ENCODE measurements at regions not wholly inside any gene's neighbourhood (a gene's known extent, or its start where the extent isn't known, plus 50 kb on each side); places are given as distances from the start of the nearest gene placed in this dataset.
"Not testable (repeated sequence)": the region's sequence is repeated elsewhere in the genome, so short reads cannot be mapped to it uniquely, and the experiment has no call there.

- no peak overlapping the region for H3K4me3 ChIP-seq (ENCODE audit: low read depth, low read length)
- no peak for DNase-seq (ENCODE audit: low read depth)
- TF ChIP-seq CTCF (IDR thresholded peaks at IDR 0.05; ENCODE audit: low read depth, low read length, missing control alignments), result no peak
These were observed 137.5 kb downstream of the ZFP64 start for GRCh38 chr20:52054123-52054522.

GRCh38 chr20:52049001-52049731, 142.4 kb downstream of the ZFP64 start:
- TF ChIP-seq CTCF (IDR thresholded peaks at IDR 0.05; ENCODE audit: low read depth, low read length, missing control alignments), result no peak
- no peak overlapping the region for H3K4me3 ChIP-seq (ENCODE audit: low read depth, low read length)
- DNase-seq (ENCODE audit: low read depth), result no peak

GRCh38 chr20:52047811-52048764, 143.5 kb downstream of the ZFP64 start:
- no peak overlapping the region for H3K4me3 ChIP-seq (ENCODE audit: low read depth, low read length)
- DNase-seq (ENCODE audit: low read depth), result no peak
- no peak for TF ChIP-seq CTCF (IDR thresholded peaks at IDR 0.05; ENCODE audit: low read depth, low read length, missing control alignments)

- no peak overlapping the region for H3K4me3 ChIP-seq (ENCODE audit: low read depth, low read length)
- TF ChIP-seq CTCF (IDR thresholded peaks at IDR 0.05; ENCODE audit: low read depth, low read length, missing control alignments), result no peak
- no peak for DNase-seq (ENCODE audit: low read depth)
These were observed 149.6 kb downstream of the ZFP64 start for GRCh38 chr20:52041966-52042365.

GRCh38 chr20:52039790-52040189, 151.8 kb downstream of the ZFP64 start:
- no peak for DNase-seq (ENCODE audit: low read depth)
- no peak overlapping the region for H3K4me3 ChIP-seq (ENCODE audit: low read depth, low read length)
- no peak for TF ChIP-seq CTCF (IDR thresholded peaks at IDR 0.05; ENCODE audit: low read depth, low read length, missing control alignments)

GRCh38 chr20:52038632-52039031, 152.9 kb downstream of the ZFP64 start:
- H3K4me3 ChIP-seq (ENCODE audit: low read depth, low read length); DNase-seq (ENCODE audit: low read depth): not testable (repeated sequence)

- no peak for TF ChIP-seq CTCF (IDR thresholded peaks at IDR 0.05; ENCODE audit: low read depth, low read length, missing control alignments)
- H3K4me3 ChIP-seq (ENCODE audit: low read depth, low read length), result no peak overlapping the region
- DNase-seq (ENCODE audit: low read depth), result no peak
These were observed 154.2 kb downstream of the ZFP64 start for GRCh38 chr20:52037370-52037769.
